ENCODE measurements at regions not wholly inside any gene's neighbourhood (a gene's known extent, or its start where the extent isn't known, plus 50 kb on each side); places are given as distances from the start of the nearest gene placed in this dataset.

DNA sequence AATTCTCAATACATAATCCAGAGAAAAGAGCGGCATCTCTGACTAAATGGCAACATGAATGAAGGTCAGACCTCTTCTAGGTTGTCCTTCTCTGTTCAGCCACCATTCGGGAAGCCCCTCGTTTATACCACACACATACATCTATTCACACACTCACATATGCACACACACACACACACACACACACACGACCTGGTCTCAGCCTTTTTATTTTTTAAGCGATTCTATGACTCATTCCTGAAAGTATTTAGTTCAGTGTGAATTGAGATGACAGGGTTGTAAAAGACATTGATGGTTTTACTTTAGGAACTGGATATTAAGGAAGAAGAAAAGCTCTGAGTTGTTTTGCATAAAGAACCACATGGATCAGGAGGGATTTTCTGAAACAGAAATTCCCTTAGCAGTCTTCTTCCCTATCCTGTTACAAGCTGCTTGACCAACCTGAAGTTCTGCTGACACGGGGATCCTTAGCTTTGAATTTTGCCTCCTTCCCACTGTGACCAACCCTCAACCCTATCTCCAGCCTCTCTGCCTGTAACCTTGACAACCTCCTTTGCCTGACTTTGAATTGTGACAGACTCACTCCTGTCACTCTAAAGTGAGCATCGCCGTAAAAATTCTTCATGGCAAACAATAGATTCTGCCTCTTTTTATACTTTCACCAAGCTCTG lies 383.1 kb upstream of the ESRRG start:
- Histone ChIP-seq H2AFZ (ENCODE audit: low read length) (no peak overlapping the region), H3K9ac (ENCODE audit: low read depth, low read length, poor library complexity, severe bottlenecking) (no peak overlapping the region), H3K4me2 (ENCODE audit: low read depth, low read length, poor library complexity, severe bottlenecking) (no peak overlapping the region), H3K9me2 (replicated peaks; ENCODE audit: low read depth, low read length) (no peaks in the 10 kb centered on the region), H3K36me3 (ENCODE audit: insufficient read depth, low read length) (no peaks in the 10 kb centered on the region), H3K4me1 (ENCODE audit: insufficient read depth, low read length, poor library complexity, severe bottlenecking) (no peaks in the 10 kb centered on the region), H3F3A (ENCODE audit: low read depth) (no peaks in the 10 kb centered on the region), H3K4me3 (ENCODE audit: low read length, poor library complexity, severe bottlenecking) (no peak overlapping the region), H3K27me3 (ENCODE audit: insufficient read depth, low read length, poor library complexity, severe bottlenecking) (no peaks in the 10 kb centered on the region), H3K9me3 (ENCODE audit: insufficient read depth, low read depth, low read length) (no peaks in the 10 kb centered on the region), H4K20me1 (ENCODE audit: insufficient read depth, low read length, poor library complexity, severe bottlenecking) (no peaks in the 10 kb centered on the region), H3K79me2 (ENCODE audit: insufficient read depth, low read length) (no peaks in the 10 kb centered on the region)
- TF ChIP-seq CTCF (conservative IDR thresholded peaks at IDR 0.05; ENCODE audit: low read length) (no peak), EZH2phosphoT487 (IDR thresholded peaks at IDR 0.05; ENCODE audit: borderline replicate concordance) (no peak)

GRCh38 chr1:217105437-217105836 lies 382.2 kb upstream of the ESRRG start:
- H3F3A ChIP-seq (ENCODE audit: low read depth): no peaks in the 10 kb centered on the region
- H3K79me2 ChIP-seq (ENCODE audit: insufficient read depth, low read length): no peaks in the 10 kb centered on the region
- H3K36me3 ChIP-seq (ENCODE audit: insufficient read depth, low read length): no peaks in the 10 kb centered on the region
- no peaks in the 10 kb centered on the region for H3K9me2 ChIP-seq (replicated peaks; ENCODE audit: low read depth, low read length)
- no peaks in the 10 kb centered on the region for H4K20me1 ChIP-seq (ENCODE audit: insufficient read depth, low read length, poor library complexity, severe bottlenecking)
- no peaks in the 10 kb centered on the region for H3K4me1 ChIP-seq (ENCODE audit: insufficient read depth, low read length, poor library complexity, severe bottlenecking)
- H3K9me3 ChIP-seq (ENCODE audit: insufficient read depth, low read depth, low read length): no peaks in the 10 kb centered on the region
- no peak overlapping the region for H3K4me3 ChIP-seq (ENCODE audit: low read length, poor library complexity, severe bottlenecking)
- no peak overlapping the region for H3K9ac ChIP-seq (ENCODE audit: low read depth, low read length, poor library complexity, severe bottlenecking)
- H3K27me3 ChIP-seq (ENCODE audit: insufficient read depth, low read length, poor library complexity, severe bottlenecking): no peaks in the 10 kb centered on the region
- TF ChIP-seq CTCF (conservative IDR thresholded peaks at IDR 0.05; ENCODE audit: low read length) (no peak), EZH2phosphoT487 (IDR thresholded peaks at IDR 0.05; ENCODE audit: borderline replicate concordance) (no peak)
- no peak overlapping the region for H2AFZ ChIP-seq (ENCODE audit: low read length)
- H3K4me2 ChIP-seq (ENCODE audit: low read depth, low read length, poor library complexity, severe bottlenecking): no peak overlapping the region

- H3K79me2 ChIP-seq (ENCODE audit: insufficient read depth, low read length): no peaks in the 10 kb centered on the region
- H3K9ac ChIP-seq (ENCODE audit: low read depth, low read length, poor library complexity, severe bottlenecking): no peak overlapping the region
- TF ChIP-seq EZH2phosphoT487 (IDR thresholded peaks at IDR 0.05; ENCODE audit: borderline replicate concordance) (no peak), CTCF (conservative IDR thresholded peaks at IDR 0.05; ENCODE audit: low read length) (no peak)
- no peak overlapping the region for H3K4me3 ChIP-seq (ENCODE audit: low read length, poor library complexity, severe bottlenecking)
- H3K27me3 ChIP-seq (ENCODE audit: insufficient read depth, low read length, poor library complexity, severe bottlenecking): no peaks in the 10 kb centered on the region
- no peak overlapping the region for H2AFZ ChIP-seq (ENCODE audit: low read length)
- no peak overlapping the region for H3K4me2 ChIP-seq (ENCODE audit: low read depth, low read length, poor library complexity, severe bottlenecking)
- H4K20me1 ChIP-seq (ENCODE audit: insufficient read depth, low read length, poor library complexity, severe bottlenecking): no peaks in the 10 kb centered on the region
- H3K9me3 ChIP-seq (ENCODE audit: insufficient read depth, low read depth, low read length): 0 out of 2 replicates have a peak, but pooled peaks cover 4% of the 10 kb centered on the region
- H3F3A ChIP-seq (ENCODE audit: low read depth): no peaks in the 10 kb centered on the region
- no peaks in the 10 kb centered on the region for H3K4me1 ChIP-seq (ENCODE audit: insufficient read depth, low read length, poor library complexity, severe bottlenecking)
- no peaks in the 10 kb centered on the region for H3K9me2 ChIP-seq (replicated peaks; ENCODE audit: low read depth, low read length)
- H3K36me3 ChIP-seq (ENCODE audit: insufficient read depth, low read length): no peaks in the 10 kb centered on the region
Observed at GRCh38 chr1:217097819-217098218, 374.6 kb upstream of the ESRRG start.

Data from Loucy (cell line).